ENCODE measurements at regions not wholly inside any gene's neighbourhood (a gene's known extent, or its start where the extent isn't known, plus 50 kb on each side); places are given as distances from the start of the nearest gene placed in this dataset.

DNA sequence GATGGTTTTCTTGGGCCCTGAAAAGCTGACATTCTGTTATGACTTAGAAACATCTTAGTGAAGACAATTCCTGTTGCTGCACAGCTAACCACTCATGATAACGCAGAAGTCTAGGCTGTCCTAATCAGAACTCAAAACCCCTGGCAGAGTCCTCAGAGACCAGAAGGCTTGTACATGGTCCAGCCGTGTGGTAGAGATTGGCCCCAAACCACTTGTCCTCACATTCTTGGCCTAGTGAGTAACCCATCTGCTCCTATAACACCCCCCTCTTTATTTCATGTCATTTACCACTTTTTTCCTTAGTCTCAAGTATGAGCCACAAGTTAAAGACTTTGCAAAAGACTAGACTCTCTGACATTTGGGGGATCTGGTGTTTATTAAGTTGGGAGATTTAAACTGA is 116.5 kb upstream of the ADAMTS18 start:
- no peak for ATAC-seq
- no peak for DNase-seq (ENCODE audit: low spot score)

DNA sequence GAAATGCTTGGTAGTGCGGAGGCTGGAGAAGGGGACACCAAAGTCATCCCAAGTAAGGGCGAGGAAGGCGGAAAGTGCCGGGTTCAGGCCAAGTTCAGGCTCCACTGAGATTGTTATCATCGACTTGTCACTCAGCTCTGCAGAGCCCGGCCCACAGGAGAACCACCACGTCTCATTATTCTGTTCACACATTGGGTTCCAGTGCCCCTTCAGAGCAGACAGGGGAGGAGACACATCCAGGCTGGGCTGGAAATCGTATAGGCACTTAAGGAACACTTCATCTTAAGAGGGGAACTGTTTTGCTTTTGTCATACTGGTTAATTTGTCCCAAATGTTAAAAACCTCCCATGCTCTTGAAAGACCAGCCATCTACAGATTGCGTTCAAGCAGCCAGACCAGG is 118.3 kb upstream of the ADAMTS18 start:
- no peak for DNase-seq (ENCODE audit: low spot score)
- ATAC-seq: no peak

DNA sequence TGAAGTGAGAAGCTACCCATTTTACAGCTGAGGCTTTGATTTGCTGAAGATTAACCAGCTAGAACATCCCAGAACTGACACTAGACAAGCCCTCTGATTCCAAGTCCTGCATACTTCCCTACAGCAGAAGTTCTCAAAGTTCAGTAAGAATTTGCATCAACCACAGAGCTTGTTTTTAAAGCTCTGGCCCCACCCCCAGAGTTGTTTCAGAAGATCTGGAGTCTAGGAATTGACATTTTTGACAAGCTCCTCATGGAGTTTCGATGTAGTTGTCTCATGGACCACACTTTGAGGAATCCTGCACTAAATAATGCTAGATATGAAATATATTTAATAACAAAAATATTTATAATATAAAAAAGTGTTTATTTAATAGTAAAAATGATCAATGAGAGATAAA is 120.3 kb upstream of the ADAMTS18 start:
- DNase-seq (ENCODE audit: low spot score): no peak
- no peak for ATAC-seq

DNA sequence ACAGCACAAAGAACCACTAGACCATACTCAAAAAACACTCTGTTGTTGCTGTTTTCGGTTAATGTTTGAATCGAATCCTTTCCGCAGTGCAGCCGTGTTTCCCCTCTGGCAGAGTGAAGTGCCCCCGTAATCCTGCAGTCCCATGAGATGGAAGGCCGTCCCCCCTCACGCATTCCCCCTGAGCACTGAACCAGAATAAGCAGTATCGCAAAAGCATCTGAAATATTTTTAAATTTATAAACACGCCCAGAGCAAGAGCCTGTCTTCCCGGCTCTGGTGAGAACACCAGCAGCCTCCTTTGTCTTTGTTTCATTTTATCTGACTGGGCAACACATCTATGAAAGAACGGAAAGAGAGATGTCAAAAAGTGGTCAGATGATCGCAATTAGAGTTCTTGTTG is 121.0 kb upstream of the ADAMTS18 start:
- ATAC-seq (no peak), DNase-seq (ENCODE audit: low spot score) (no peak)

DNA sequence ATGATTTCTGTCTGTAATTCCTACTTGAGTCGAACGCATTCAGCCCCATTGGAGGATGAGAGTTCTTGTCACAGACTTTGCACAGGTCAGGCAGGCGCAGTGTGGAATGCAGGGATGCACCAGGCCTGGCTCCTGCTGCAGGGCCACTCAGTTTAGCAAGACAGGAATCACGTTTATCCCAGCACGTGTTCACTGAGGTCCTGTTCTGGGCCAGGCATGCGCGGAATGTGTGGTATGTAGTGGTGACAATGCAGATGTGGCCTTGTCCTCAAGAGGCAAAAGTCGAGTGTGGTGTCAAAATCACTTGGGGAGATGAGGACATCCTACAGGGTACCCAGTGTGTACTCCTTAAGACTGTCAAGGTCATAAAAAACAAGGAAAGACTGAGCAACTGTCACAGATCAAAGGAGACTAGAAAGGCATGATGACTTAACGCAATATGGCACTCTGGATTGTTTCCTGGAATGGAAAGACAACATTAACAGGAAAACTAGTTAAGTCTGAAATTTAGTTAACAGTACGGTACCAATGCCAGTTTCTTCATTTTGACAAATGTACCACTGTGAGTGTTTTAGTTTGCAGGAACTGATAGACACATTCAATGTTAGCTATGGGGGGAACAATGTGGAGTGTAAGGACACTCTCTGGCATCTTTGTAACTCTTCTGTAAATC is 121.5 kb upstream of the ADAMTS18 start:
- no peak for ATAC-seq
- no peak for DNase-seq (ENCODE audit: low spot score)

DNA sequence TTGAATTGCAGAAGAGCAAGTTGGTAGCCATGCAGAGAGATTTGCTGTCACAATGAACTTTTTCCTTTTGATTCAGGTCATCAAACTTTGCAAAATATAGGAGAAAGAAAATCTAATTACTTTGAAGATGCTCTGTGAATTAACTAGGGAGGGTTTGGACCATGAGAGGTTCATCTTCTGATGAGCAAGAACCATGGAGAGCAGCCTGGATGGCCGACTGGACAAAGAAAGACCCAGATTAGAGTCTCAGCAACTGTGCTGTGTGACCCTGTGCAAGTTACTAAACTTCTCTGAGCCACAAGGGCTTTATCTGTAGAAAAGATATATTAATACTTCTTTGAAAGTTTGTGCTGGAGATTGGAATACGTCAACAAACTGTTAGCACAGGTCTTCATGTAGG is 122.6 kb upstream of the ADAMTS18 start:
- no peak for ATAC-seq
- DNase-seq (ENCODE audit: low spot score): no peak

DNA sequence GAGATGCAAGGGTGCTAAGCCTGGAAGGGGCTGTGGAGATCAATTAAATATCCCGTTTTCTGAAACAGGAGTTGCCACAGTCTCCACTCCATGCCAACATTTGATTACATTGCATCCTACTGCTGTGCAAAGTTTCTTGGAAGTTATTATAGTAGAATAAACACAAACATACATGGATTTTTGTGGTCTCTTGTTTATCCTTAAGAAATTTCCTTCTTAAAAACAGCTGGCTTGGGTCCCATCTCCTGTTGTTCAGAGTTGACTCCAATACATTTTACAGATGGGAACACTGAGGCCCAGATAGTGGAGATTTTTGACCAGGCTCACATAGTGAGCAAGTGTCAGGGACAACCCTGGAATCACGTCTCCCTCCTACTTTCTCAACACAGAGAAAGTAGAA is 124.0 kb upstream of the ADAMTS18 start:
- ATAC-seq: no peak
- DNase-seq (ENCODE audit: low spot score): no peak

DNA sequence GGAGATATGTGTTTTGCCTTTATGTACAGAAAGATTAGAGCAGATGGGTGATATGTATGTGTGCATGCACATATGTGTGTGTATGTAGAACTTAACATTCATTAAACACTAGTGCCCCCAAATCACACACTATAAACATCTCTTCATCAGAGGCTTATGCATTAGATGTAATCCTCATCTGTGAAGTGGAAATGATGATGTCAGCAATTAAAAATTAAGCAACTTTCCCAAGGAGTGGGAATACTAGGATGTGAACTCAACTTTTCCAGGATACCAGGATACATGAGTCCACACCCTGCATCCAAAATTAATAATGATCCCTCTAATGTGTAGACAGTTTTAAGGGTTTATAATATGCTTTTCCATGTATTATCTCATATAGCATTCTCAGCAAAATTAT is 127.7 kb upstream of the ADAMTS18 start:
- DNase-seq (ENCODE audit: low spot score): no peak
- no peak for ATAC-seq

DNA sequence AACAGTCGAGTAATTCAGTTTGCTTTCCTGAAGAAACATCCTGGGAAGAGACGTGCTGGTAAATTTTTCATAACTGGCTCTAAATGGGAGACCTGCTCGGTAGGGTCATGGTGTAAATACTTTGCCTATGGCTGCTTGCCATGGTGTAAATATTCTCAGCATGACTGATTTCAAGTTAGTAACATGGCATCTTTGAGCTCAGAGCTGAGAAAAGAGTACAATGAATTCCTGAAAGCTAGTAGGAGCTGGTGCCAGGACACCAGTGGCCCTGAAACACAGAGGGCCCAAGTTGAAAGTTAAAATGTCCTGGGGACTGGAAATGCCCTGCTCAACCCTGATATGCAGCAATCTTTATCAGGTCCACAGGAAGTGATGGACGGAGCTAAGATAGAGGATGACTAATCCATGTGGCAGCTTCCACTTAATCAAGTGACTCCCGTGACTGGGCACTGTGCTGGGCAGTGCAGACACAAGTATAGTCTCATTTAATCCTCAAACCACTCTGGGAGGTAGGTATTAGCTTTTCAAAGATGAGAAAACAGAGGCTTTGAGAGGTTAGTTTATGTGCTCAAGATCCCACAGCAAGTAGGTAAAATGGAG is 130.1 kb upstream of the ADAMTS18 start:
- no peak for DNase-seq (ENCODE audit: low spot score)
- no peak for ATAC-seq

DNA sequence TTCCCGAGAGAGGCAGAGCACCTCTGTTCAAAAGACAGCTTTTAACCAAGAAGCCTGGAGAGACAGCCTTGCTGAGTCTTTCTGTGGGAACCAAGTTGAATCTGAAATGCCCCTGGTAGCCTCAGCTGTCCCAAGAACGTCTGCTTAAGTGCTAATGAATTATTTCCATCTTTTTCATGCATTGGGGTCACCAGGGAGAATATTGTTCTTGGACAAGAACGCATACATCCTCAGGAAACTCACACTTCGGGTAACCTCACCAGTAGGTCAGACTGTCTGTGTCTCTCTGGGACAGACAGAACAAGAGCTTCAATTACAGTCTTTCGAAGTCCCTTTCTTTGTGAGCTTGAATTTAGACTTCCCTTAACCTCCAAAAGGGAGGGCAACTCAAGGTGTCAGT is 134.6 kb upstream of the ADAMTS18 start:
- ATAC-seq (no peak), DNase-seq (ENCODE audit: low spot score) (no peak)

DNA sequence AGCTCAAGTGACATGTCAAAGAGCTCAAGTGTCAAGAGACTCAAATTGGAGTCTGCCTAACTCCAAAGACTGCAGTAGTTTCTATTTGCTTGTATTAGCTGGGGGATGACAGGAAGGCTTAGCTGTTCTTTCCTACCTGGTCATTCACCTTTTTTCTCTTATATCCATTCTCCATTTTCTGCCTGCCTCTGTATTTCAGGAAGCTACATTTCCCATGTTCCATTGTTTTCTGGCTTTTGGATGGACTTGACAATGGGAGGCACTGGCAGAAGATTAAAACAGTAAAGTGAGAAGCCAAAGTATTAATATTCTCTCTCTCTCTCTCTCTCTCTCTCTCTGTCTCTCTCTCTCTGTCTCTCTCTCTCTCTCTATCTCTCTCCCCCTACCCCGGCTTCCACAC is 135.7 kb upstream of the ADAMTS18 start:
- DNase-seq (ENCODE audit: low spot score) (no peak), ATAC-seq (no peak)

DNA sequence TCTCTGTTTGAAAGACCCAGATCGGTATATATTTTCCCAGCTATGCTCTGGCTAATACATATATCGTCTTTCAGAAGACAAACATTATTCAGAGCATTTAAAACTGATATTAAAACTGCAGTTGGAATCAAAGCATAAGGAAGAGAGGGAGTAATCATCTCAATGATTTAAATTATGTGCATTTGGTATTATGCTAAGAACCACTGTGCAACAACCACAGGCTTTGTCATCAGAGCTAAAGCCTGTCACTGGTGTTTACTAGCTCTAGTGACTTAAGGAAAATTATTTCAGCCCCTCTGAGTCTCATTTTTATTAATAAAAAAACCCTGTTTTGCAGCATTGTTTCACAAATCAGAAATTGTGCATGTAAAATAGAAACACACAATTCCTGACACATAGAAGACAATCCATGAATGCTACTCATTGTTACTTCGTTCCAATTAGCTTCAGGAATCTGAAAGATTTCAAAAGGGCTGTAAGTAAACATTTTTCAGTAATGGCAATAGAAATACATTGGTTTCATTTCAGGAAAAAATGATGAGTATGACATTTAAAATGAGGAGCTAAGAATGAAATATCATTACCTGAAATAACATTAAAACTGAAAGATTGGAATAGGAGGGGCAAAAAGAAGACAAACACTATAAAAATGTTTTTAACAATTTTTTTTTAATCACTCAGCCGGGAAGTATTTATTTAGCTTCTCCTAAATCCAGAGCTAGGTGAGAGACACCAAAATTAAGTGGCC is 136.5 kb upstream of the ADAMTS18 start:
- no peak for DNase-seq (ENCODE audit: low spot score)
- no peak for ATAC-seq

DNA sequence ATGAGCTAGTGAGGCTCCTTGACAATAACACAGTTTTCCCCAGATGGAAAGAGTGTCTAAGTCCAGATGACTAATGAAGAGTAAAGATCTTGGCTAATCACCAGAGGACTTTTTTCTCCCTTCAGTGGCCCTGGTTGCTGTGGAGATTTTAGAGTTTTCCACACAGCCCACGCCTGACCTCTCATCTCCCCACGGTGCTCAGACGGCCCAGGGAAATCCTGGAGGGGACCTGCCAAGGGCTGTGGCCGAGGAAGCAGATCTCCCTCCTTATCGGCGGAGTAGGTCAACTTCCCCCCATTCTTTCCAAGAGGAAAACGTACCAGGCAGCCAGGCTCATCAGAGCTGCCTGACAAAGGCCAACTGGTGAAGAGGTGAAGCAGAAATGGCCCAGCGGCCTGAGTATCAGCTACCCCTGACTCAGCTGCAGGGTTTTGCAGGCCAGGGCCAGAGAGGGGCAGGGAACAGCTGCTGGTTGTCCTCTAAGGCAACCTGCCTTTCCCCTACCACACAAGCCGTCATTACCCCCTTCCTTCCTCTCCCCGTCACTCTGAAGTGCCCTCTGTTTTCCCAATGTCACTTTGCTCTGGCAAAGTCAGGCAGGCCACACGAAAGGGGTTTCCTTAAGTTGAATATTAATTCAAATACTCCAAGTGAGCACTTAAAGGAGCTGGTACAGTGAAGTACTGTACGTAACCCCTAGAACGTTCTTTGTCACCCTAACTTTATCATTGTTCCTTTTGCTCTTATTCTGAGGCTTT is 140.2 kb upstream of the ADAMTS18 start:
- DNase-seq (ENCODE audit: low spot score) (no peak), ATAC-seq (peak; percentile 49)

DNA sequence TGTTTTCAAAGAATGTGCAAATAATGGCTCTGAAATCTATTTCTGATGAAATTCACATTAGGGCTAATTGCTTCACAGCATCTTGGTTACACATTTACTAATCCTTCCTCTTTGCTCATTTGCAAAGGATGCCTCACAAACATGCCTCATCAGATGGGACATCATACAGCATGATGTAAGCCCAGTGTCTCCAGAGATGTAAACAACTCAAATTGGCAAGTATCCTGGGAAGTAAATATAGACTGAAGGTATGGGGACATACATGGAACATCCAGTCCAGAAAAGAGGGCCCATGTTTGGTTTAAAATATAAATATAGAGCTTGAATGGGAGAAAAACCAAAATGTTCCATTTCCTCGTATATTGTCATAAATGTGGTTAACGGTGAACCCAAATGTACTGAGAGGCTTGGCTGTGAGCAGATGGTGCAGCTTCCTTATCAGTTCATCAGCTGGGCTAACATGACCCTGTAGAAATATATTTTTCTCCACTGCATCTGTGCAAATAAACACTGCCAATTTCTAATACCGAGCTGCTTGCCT is 142.9 kb upstream of the NUDT7 start:
- no peak for DNase-seq (ENCODE audit: low spot score)
- ATAC-seq: no peak

DNA sequence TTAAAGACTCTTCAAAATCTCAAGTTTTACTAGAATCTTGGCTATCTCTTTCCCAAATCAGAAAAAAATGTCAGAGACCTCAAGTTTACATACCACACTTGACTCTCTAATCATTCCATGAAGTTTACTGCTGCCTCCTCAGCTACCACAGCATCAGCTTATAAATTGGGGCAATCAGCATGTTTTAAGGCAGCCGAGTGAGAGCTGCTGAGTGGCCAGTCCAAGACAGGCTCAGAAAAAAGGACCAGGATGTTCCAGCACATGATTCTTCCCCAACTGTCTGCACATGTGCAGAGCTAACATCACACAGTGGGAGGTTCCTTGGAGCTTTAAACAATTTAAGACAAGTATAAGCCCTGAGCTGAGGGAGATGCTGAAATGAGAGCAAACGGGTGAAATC is 140.6 kb upstream of the NUDT7 start:
- DNase-seq (ENCODE audit: low spot score) (no peak), ATAC-seq (no peak)

DNA sequence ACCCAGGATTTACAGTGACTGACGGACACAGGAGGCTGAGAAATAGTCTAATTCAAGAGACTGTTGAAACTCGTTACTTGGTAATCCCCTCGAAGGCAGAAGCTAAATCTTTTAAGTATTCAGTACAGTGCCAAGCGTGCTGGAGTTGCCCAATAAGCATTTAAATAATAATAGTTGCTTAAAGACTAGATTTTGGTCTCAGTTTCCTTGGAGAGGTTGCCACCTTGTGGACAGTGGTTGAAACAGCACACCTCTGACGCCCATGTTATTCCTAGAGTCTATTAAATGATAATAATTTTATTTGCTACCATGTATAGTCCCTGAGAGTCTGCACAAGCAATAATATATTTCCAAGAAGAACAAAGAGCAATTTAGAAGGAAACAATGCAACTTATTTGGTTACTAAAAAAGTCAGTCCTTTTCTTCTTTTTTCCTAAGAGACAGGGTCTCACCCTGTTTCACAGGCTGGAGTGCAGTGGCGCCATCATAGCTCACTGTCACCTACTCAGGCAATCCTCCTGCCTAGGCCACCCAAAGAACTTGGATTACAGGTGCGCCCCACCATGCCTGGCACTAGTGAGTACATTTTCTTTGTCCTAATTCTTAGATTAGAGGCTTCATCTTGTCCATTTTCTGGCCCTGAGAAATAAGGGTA is 138.0 kb upstream of the NUDT7 start:
- DNase-seq (ENCODE audit: low spot score) (peak; percentile 49), ATAC-seq (peak; percentile 92)

DNA sequence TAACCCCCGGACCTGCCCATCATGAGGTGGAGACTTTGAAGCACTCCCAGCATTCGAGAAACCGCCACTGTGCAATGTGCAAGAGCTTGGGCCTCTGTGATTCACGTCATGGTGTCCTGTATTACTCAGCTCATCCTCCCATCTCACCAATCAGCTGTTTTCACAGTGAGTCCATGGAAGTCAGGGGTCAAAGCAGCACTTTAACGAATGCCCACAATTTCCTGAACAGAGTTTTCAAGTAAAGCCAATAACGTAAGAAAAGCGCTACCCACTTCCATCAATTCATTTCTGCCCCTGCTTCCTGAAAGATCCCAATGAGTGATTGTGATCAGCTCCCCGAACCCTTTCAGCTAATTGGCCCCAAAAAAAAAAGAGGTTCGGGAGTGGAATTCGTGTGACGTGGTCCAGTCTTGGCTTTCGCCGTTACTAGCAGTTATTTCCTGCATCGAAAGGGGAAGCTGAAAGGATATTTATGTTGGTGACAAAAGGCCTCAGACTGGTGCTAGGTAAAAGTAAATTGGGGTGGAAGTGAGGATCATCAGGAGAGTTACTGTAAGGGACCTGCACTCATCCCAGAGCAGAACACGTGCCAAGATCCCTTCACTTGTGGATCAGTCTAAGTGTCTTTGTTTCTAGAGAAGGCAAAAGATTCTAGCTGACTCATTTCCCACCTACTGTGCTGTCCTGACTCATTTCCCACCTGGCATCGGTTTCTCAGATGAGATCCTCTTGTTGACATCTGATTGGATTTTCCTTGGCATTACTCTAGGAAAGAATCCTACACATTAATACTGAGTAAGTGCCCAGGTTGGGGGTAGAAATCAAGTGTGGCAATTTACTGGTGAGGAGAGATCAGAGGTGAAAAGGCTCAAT is 136.7 kb upstream of the NUDT7 start:
- no peak for ATAC-seq
- no peak for DNase-seq (ENCODE audit: low spot score)

DNA sequence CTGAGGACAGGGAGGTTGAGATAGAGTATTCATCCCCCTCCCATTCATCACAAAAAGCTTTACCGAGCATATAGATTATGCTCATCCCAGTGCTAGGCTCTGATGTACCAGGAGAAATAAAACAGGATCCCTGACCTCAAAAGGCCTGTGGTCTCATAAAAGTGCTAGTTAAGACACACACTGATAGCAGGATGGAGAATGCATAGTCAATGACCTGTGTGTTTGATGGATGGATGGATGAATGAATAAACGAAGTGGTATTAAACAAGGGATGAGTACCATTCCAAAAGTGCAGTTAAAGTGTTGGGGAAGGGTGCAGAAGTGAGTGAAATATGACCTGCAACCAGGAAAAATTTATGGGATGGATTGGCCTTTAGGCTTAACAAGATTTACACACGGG is 133.9 kb upstream of the NUDT7 start:
- no peak for ATAC-seq
- no peak for DNase-seq (ENCODE audit: low spot score)

DNA sequence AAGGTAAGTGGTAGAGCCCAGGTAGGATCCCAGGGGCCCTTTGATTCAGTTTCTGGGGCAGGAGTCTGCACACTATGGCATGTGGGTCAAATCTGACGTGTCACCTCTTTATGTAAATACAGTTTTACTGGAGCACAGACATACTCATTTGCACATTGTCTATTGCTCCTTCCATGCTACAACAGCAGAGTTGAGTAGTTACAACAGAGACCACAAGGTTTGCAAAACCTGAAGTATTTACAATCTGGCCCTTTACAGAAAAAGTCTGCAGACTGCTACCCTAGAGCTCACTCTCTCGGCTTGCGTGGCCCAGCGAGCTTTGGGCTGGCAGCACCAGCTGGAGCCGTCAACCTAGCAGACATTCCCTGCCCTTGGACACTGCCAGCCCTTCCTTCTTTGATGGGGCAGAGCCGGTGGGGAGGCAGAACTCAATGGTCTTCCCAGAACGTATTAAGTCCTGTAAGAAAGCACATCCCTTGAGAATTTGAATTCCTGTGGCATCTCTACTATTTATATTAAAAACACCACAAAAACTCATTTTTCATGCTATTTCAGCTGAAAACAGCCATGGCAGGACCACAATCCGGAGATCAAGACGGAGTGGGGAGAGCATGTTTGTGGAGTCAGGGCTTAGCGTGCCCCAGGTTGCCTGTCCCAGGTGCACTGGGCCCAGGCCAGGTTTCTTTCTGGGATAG is 133.1 kb upstream of the NUDT7 start:
- DNase-seq (ENCODE audit: low spot score) (no peak), ATAC-seq (no peak)

All from left lobe of liver (tissue), 2 donors.